GM12878 (cell line): ENCODE measurements at regions not wholly inside any gene's neighbourhood (a gene's known extent, or its start where the extent isn't known, plus 50 kb on each side); places are given as distances from the start of the nearest gene placed in this dataset.

Source experiments
- BACH1 ChIP-seq: fragments of 450-650 bp; IDR thresholded peaks from 2 replicates; pipeline ENCODE4 v1.6.1; 2017; ENCODE audit warnings: mild to moderate bottlenecking, borderline replicate concordance
- ETV6 ChIP-seq, 2 experiments: fragments of 450-650 bp in 1 of 2; IDR thresholded peaks in 1 of 2; conservative IDR thresholded peaks in 1 of 2; 2 replicates each; pipeline ENCODE4 v1.6.1; 2014; ENCODE audit warnings: antibody characterized with exemption in 1 of 2, borderline replicate concordance in 1 of 2, low read depth in 1 of 2, mild to moderate bottlenecking in 1 of 2, moderate library complexity in 1 of 2
- MTA2 ChIP-seq: fragments of 450-650 bp; IDR thresholded peaks from 2 replicates; pipeline ENCODE4 v1.6.1; 2016; ENCODE audit warnings: low read depth, mild to moderate bottlenecking, moderate library complexity
- MXI1 ChIP-seq: fragments of 150-350 bp; IDR thresholded peaks from 2 replicates; pipeline ENCODE4 v1.6.1; 2011; ENCODE audit warnings: low read depth, mild to moderate bottlenecking, inconsistent platforms, low read length, improper control_type of control experiment
- POLR2AphosphoS5 ChIP-seq: IDR thresholded peaks from 2 replicates; pipeline ENCODE4 v1.6.1; 2011; ENCODE audit warnings: mild to moderate bottlenecking, low read length, inconsistent platforms
- RELA ChIP-seq: fragments of 450-650 bp; IDR thresholded peaks from 2 replicates; pipeline ENCODE4 v1.8.0; 2014; ENCODE audit warnings: borderline replicate concordance; ENCODE audit not compliant: partially characterized antibody
- YY1 ChIP-seq: IDR thresholded peaks from 2 replicates; pipeline ENCODE4 v1.6.1; 2011; ENCODE audit warnings: low read depth, mild to moderate bottlenecking, low read length
- ZNF274 ChIP-seq: IDR thresholded peaks from one replicate; pipeline ENCODE4 v1.8.0; 2011; ENCODE audit not compliant: insufficient read length, insufficient read depth
- TF ChIP-seq, protein P1 (sequence below): fragments of 450-650 bp; formaldehyde crosslinking; IDR thresholded peaks from 2 replicates; pipeline ENCODE4 v1.4.0; 2022; ENCODE audit warnings: mild to moderate bottlenecking, moderate library complexity
- TF ChIP-seq, protein P2 (sequence below), 3 experiments: IDR thresholded peaks in 2 of 3; conservative IDR thresholded peaks in 1 of 3; 2 replicates each; pipeline ENCODE4 v1.5.1; 2011; ENCODE audit warnings: low read depth in 3 of 3, low read length in 3 of 3, mild to moderate bottlenecking in 3 of 3, control low read depth in 2 of 3, moderate library complexity in 2 of 3, inconsistent platforms in 1 of 3, mixed read lengths in 1 of 3; ENCODE audit not compliant: control insufficient read depth in 2 of 3, insufficient read depth in 1 of 3; ENCODE audit errors: extremely low read depth in 1 of 3
- TF ChIP-seq, protein P3 (sequence below): IDR thresholded peaks from 2 replicates; pipeline ENCODE4 v1.6.1; 2012; ENCODE audit warnings: mild to moderate bottlenecking, low read depth, low read length

DNA sequence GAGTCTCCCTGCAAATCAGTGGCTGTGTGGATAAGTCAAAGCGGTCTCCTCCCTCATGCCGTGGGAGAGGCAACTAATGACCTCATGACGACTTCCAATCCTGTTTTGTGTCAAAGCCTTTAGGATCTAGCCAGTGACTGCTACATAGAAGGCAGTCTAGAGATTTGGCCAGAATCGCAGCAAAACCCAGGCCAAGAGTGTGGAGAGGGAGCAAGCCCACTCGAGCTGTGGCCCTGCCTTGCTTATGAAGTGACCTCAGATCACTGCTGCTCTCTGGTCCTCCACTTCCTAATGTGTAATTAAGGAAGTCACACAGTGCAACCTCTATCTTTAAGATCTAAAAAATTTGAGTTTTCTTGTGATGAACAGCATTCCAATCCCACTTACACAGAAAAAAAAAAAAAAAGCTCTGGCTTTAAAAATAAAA lies 296.7 kb upstream of the KLF6 start:
- TF ChIP-seq RELA (no peak), YY1 (no peak), ETV6 (conservative IDR thresholded peaks at IDR 0.05 in 1 of 2, IDR thresholded peaks at IDR 0.05 in 1 of 2; ENCODE audit: borderline replicate concordance in 1 of 2, low read depth in 1 of 2) (no peak), ZNF274 (no peak), BACH1 (no peak), MXI1 (no peak), MTA2 (no peak), POLR2AphosphoS5 (no peak)
- TF ChIP-seq, protein P1, sequence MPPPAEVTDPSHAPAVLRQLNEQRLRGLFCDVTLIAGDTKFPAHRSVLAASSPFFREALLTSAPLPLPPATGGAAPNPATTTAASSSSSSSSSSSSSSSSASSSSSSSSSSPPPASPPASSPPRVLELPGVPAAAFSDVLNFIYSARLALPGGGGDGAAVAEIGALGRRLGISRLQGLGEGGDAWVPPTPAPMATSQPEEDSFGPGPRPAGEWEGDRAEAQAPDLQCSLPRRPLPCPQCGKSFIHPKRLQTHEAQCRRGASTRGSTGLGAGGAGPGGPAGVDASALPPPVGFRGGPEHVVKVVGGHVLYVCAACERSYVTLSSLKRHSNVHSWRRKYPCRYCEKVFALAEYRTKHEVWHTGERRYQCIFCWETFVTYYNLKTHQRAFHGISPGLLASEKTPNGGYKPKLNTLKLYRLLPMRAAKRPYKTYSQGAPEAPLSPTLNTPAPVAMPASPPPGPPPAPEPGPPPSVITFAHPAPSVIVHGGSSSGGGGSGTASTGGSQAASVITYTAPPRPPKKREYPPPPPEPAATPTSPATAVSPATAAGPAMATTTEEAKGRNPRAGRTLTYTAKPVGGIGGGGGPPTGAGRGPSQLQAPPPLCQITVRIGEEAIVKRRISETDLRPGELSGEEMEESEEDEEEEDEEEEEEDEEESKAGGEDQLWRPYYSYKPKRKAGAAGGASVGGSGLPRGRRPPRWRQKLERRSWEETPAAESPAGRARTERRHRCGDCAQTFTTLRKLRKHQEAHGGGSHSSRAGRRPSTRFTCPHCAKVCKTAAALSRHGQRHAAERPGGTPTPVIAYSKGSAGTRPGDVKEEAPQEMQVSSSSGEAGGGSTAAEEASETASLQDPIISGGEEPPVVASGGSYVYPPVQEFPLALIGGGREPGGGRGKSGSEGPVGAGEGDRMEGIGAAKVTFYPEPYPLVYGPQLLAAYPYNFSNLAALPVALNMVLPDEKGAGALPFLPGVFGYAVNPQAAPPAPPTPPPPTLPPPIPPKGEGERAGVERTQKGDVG (CRISPR knock-in tag), result no peak
- TF ChIP-seq, protein P2, sequence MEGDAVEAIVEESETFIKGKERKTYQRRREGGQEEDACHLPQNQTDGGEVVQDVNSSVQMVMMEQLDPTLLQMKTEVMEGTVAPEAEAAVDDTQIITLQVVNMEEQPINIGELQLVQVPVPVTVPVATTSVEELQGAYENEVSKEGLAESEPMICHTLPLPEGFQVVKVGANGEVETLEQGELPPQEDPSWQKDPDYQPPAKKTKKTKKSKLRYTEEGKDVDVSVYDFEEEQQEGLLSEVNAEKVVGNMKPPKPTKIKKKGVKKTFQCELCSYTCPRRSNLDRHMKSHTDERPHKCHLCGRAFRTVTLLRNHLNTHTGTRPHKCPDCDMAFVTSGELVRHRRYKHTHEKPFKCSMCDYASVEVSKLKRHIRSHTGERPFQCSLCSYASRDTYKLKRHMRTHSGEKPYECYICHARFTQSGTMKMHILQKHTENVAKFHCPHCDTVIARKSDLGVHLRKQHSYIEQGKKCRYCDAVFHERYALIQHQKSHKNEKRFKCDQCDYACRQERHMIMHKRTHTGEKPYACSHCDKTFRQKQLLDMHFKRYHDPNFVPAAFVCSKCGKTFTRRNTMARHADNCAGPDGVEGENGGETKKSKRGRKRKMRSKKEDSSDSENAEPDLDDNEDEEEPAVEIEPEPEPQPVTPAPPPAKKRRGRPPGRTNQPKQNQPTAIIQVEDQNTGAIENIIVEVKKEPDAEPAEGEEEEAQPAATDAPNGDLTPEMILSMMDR (IDR thresholded peaks at IDR 0.05 in 2 of 3, conservative IDR thresholded peaks at IDR 0.05 in 1 of 3; ENCODE audit: control insufficient read depth in 2 of 3, extremely low read depth in 1 of 3, insufficient read depth in 1 of 3, low read depth in 3 of 3, low read length in 3 of 3), result no peak
- TF ChIP-seq, protein P3, sequence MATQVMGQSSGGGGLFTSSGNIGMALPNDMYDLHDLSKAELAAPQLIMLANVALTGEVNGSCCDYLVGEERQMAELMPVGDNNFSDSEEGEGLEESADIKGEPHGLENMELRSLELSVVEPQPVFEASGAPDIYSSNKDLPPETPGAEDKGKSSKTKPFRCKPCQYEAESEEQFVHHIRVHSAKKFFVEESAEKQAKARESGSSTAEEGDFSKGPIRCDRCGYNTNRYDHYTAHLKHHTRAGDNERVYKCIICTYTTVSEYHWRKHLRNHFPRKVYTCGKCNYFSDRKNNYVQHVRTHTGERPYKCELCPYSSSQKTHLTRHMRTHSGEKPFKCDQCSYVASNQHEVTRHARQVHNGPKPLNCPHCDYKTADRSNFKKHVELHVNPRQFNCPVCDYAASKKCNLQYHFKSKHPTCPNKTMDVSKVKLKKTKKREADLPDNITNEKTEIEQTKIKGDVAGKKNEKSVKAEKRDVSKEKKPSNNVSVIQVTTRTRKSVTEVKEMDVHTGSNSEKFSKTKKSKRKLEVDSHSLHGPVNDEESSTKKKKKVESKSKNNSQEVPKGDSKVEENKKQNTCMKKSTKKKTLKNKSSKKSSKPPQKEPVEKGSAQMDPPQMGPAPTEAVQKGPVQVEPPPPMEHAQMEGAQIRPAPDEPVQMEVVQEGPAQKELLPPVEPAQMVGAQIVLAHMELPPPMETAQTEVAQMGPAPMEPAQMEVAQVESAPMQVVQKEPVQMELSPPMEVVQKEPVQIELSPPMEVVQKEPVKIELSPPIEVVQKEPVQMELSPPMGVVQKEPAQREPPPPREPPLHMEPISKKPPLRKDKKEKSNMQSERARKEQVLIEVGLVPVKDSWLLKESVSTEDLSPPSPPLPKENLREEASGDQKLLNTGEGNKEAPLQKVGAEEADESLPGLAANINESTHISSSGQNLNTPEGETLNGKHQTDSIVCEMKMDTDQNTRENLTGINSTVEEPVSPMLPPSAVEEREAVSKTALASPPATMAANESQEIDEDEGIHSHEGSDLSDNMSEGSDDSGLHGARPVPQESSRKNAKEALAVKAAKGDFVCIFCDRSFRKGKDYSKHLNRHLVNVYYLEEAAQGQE, result no peak
